Right lobe of liver (tissue), 6 donors: ENCODE measurements at regions not wholly inside any gene's neighbourhood (a gene's known extent, or its start where the extent isn't known, plus 50 kb on each side); places are given as distances from the start of the nearest gene placed in this dataset.

ENCODE experiments used
- ATAC-seq, 4 donors: fragments of 200-7000 bp; cut with Tn5 transposase; one replicate each; pipeline ENCODE4 v1.9.1; 2020; ENCODE audit warnings: mild to moderate bottlenecking in 4 of 4, moderate library complexity in 4 of 4
- DNase-seq, 3 donors: peaks; one replicate each; pipeline ENCODE4 v3.0.0-alpha.2; 2020
- H3K27ac ChIP-seq, 3 donors: fragments of 200-600 bp; one replicate each; pipeline ENCODE4 v1.8.0; 2022
- H3K27me3 ChIP-seq, 2 donors: fragments of 200-600 bp; one replicate each; pipeline ENCODE4 v1.8.0; 2022
- H3K36me3 ChIP-seq, 4 donors: fragments of 200-600 bp; sonication (generic) in 1 of 4; one replicate each; pipeline versions ENCODE4 v1.5.1 to v1.8.0; 2017 to 2022; ENCODE audit warnings: control low read depth in 1 of 4
- H3K4me1 ChIP-seq, 4 donors: fragments of 200-600 bp; sonication (generic) in 1 of 4; one replicate each; pipeline versions ENCODE4 v1.5.1 to v1.8.0; 2017 to 2022; ENCODE audit warnings: control low read depth in 1 of 4
- H3K4me3 ChIP-seq, 3 donors: fragments of 200-600 bp; one replicate each; pipeline ENCODE4 v1.8.0; 2022
- H3K9me3 ChIP-seq, 4 donors: fragments of 200-600 bp; sonication (generic) in 1 of 4; one replicate each; pipeline versions ENCODE4 v1.5.1 to v1.8.0; 2017 to 2022; ENCODE audit warnings: control low read depth in 1 of 4
- CTCF ChIP-seq, 4 donors: fragments of 200-600 bp in 3 of 4; fragments of 450-650 bp in 1 of 4; IDR thresholded peaks; one replicate each; pipeline versions ENCODE4 v1.5.1 to v1.8.0; 2016 to 2022; ENCODE audit warnings: antibody characterized with exemption in 4 of 4, mild to moderate bottlenecking in 2 of 4
- POLR2A ChIP-seq: fragments of 450-650 bp; IDR thresholded peaks from one replicate; pipeline ENCODE4 v1.6.1; 2017; ENCODE audit warnings: antibody characterized with exemption, mild to moderate bottlenecking
- WGBS: methylation state at CpG from one replicate; pipeline ENCODE4 v1.1.6; 2018; ENCODE audit warnings: low coverage, low lambda C conversion rate; ENCODE audit not compliant: insufficient coverage; ENCODE audit errors: missing lambda C conversion rate; 5-methylcytosine and 5-hydroxymethylcytosine counted together
- intact Hi-C, 2 donors: fragments of 100-400 bp; cut with DNase I; formaldehyde crosslinking; loops; one replicate each; pipeline versions ENCODE4 v1.11.2 to v1.14.1; 2022
- donor health status: DM: no; HTN: yes; CAD: no.
- donor health status: DM: no; HTN: no; CAD: no.
- donor health status: DM: no; HTN: no; CAD: no.
- donor health status: DM: no; HTN: yes; CAD: no.
- donor health status: DM: no; HTN: yes; CAD: no.

- WGBS = 42% methylated on average over 6 of the region's 7 CpGs
- Histone ChIP-seq H3K27me3 (no peaks in the 10 kb centered on the region), H3K27ac (no peak overlapping the region), H3K4me1 (no peaks in the 10 kb centered on the region), H3K4me3 (no peak overlapping the region), H3K9me3 (no peaks in the 10 kb centered on the region), H3K36me3 (no peaks in the 10 kb centered on the region)
- no peak for ATAC-seq
- no peak for TF ChIP-seq POLR2A
- DNase-seq = no peak
- intact Hi-C loops = no loop called here
These were observed 265.1 kb downstream of the MEIS1 start for GRCh38 chr2:66699793-66700676.

- intact Hi-C loops = no loop called here
- TF ChIP-seq POLR2A = no peak
- no peak for TF ChIP-seq CTCF (IDR thresholded peaks at IDR 0.05)
- no peak for ATAC-seq
- Histone ChIP-seq H3K27me3 (no peaks in the 10 kb centered on the region), H3K4me3 (no peak overlapping the region), H3K27ac (no peak overlapping the region), H3K9me3 (no peaks in the 10 kb centered on the region), H3K36me3 (no peaks in the 10 kb centered on the region), H3K4me1 (no peaks in the 10 kb centered on the region)
- 58% methylated on average over 3 of the region's 3 CpGs for WGBS
- no peak for DNase-seq
These were observed 265.7 kb downstream of the MEIS1 start for GRCh38 chr2:66700677-66701066.

GRCh38 chr2:66701251-66701650 is 266.3 kb downstream of the MEIS1 start:
- 47% methylated on average over 2 of the region's 2 CpGs for WGBS
- DNase-seq (no peak), ATAC-seq (no peak)
- Histone ChIP-seq H3K27me3 (no peaks in the 10 kb centered on the region), H3K27ac (no peak overlapping the region), H3K36me3 (no peaks in the 10 kb centered on the region), H3K4me1 (no peaks in the 10 kb centered on the region), H3K4me3 (no peak overlapping the region), H3K9me3 (no peaks in the 10 kb centered on the region)
- intact Hi-C loops = no loop called here
- TF ChIP-seq CTCF (IDR thresholded peaks at IDR 0.05) = no peak
- no peak for TF ChIP-seq POLR2A

- ATAC-seq (no peak), DNase-seq (no peak)
- TF ChIP-seq CTCF (IDR thresholded peaks at IDR 0.05) = no peak
- no peak for TF ChIP-seq POLR2A
- no peaks in the 10 kb centered on the region for H3K36me3 ChIP-seq
- no peak overlapping the region for H3K27ac ChIP-seq
- intact Hi-C loops = no loop called here
- H3K4me3 ChIP-seq = no peak overlapping the region
- H3K4me1 ChIP-seq = no peaks in the 10 kb centered on the region
- WGBS = 42% methylated on average over 1 of the region's 1 CpG
- H3K9me3 ChIP-seq = no peaks in the 10 kb centered on the region
- no peaks in the 10 kb centered on the region for H3K27me3 ChIP-seq
These were observed 266.7 kb downstream of the MEIS1 start for GRCh38 chr2:66701656-66702055.

- no peak for DNase-seq
- Histone ChIP-seq H3K4me3 (no peak overlapping the region), H3K9me3 (no peaks in the 10 kb centered on the region), H3K36me3 (no peaks in the 10 kb centered on the region), H3K27ac (no peak overlapping the region), H3K4me1 (no peaks in the 10 kb centered on the region), H3K27me3 (no peaks in the 10 kb centered on the region)
- intact Hi-C loops = no loop called here
- no peak for ATAC-seq
- no peak for TF ChIP-seq POLR2A
- no peak for TF ChIP-seq CTCF (IDR thresholded peaks at IDR 0.05)
- 24% methylated on average over 6 of the region's 6 CpGs for WGBS
These were observed 267.4 kb downstream of the MEIS1 start for GRCh38 chr2:66702301-66702700.
